ENCODE measurements at regions not wholly inside any gene's neighbourhood (a gene's known extent, or its start where the extent isn't known, plus 50 kb on each side); places are given as distances from the start of the nearest gene placed in this dataset.

GRCh38 chr9:71604197-71605063 is 163.9 kb downstream of the CEMIP2 start:
- TF ChIP-seq POLR2A (IDR thresholded peaks at IDR 0.05; ENCODE audit: control extremely low read depth in 1 of 2, low read depth in 2 of 2, low read length in 2 of 2) (no peak), TBP (IDR thresholded peaks at IDR 0.05; ENCODE audit: low read depth, low read length) (no peak), YY1 (IDR thresholded peaks at IDR 0.05; ENCODE audit: low read depth, low read length) (peak; percentile 55; the same call in 1 of the 2 replicates), EZH2 (IDR thresholded peaks at IDR 0.05; ENCODE audit: low read depth, low read length, severe bottlenecking) (no peak), CREB1 (IDR thresholded peaks at IDR 0.05) (no peak), SIN3A (conservative IDR thresholded peaks at IDR 0.05 in 1 of 2, IDR thresholded peaks at IDR 0.05 in 1 of 2; ENCODE audit: low read depth in 1 of 2, low read length in 2 of 2) (no peak)
- TF ChIP-seq, protein P1, sequence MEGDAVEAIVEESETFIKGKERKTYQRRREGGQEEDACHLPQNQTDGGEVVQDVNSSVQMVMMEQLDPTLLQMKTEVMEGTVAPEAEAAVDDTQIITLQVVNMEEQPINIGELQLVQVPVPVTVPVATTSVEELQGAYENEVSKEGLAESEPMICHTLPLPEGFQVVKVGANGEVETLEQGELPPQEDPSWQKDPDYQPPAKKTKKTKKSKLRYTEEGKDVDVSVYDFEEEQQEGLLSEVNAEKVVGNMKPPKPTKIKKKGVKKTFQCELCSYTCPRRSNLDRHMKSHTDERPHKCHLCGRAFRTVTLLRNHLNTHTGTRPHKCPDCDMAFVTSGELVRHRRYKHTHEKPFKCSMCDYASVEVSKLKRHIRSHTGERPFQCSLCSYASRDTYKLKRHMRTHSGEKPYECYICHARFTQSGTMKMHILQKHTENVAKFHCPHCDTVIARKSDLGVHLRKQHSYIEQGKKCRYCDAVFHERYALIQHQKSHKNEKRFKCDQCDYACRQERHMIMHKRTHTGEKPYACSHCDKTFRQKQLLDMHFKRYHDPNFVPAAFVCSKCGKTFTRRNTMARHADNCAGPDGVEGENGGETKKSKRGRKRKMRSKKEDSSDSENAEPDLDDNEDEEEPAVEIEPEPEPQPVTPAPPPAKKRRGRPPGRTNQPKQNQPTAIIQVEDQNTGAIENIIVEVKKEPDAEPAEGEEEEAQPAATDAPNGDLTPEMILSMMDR (IDR thresholded peaks at IDR 0.05; ENCODE audit: control extremely low read depth in 1 of 3, insufficient read depth in 1 of 3, low read depth in 1 of 3, low read length in 3 of 3) = peak; percentile 59 to 82 (median 81)
- TF ChIP-seq, protein P2, sequence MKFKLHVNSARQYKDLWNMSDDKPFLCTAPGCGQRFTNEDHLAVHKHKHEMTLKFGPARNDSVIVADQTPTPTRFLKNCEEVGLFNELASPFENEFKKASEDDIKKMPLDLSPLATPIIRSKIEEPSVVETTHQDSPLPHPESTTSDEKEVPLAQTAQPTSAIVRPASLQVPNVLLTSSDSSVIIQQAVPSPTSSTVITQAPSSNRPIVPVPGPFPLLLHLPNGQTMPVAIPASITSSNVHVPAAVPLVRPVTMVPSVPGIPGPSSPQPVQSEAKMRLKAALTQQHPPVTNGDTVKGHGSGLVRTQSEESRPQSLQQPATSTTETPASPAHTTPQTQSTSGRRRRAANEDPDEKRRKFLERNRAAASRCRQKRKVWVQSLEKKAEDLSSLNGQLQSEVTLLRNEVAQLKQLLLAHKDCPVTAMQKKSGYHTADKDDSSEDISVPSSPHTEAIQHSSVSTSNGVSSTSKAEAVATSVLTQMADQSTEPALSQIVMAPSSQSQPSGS (IDR thresholded peaks at IDR 0.05; ENCODE audit: low read length) = no peak
